ENCODE measurements at regions not wholly inside any gene's neighbourhood (a gene's known extent, or its start where the extent isn't known, plus 50 kb on each side); places are given as distances from the start of the nearest gene placed in this dataset.

- Histone ChIP-seq H3K27ac (no peak overlapping the region), H3K36me3 (replicated peaks in 1 of 2) (no peaks in the 10 kb centered on the region), H3K9me3 (replicated peaks in 1 of 3) (no peaks in the 10 kb centered on the region), H3K4me1 (replicated peaks in 1 of 2) (no peaks in the 10 kb centered on the region), H3K4me3 (no peak overlapping the region), H3K27me3 (no peaks in the 10 kb centered on the region)
- 53 to 93% (median 71%) methylated on average over 1 to 2 of the region's 2 CpGs for WGBS, 4 donors
- DNase-seq = no peak
- TF ChIP-seq CTCF (IDR thresholded peaks at IDR 0.05) = no peak
- no peak for TF ChIP-seq POLR2A (IDR thresholded peaks at IDR 0.05)
- intact Hi-C loops (cut with DNase I) = no loop called here
Measured at GRCh38 chr5:63794979-63795378, 167.3 kb downstream of the HTR1A start.

- intact Hi-C loops (cut with DNase I) = no loop called here
- no peak overlapping the region for H3K4me3 ChIP-seq
- no peak overlapping the region for H3K27ac ChIP-seq
- H3K27me3 ChIP-seq = no peaks in the 10 kb centered on the region
- TF ChIP-seq CTCF (IDR thresholded peaks at IDR 0.05) (no peak), POLR2A (IDR thresholded peaks at IDR 0.05) (no peak)
- H3K36me3 ChIP-seq (replicated peaks in 1 of 2) = no peaks in the 10 kb centered on the region
- no peaks in the 10 kb centered on the region for H3K9me3 ChIP-seq (replicated peaks in 1 of 3)
- H3K4me1 ChIP-seq (replicated peaks in 1 of 2) = no peaks in the 10 kb centered on the region
- no peak for DNase-seq
Measured at GRCh38 chr5:63794296-63794695, 167.9 kb downstream of the HTR1A start.

- WGBS, 4 donors = 93 to 100% (median 96%) methylated on average over 1 of the region's 1 CpG
Measured at GRCh38 chr5:63774939-63775338, 187.3 kb downstream of the HTR1A start.

GRCh38 chr5:63768221-63768620 is 194.0 kb downstream of the HTR1A start:
- Histone ChIP-seq H3K27me3 (no peaks in the 10 kb centered on the region), H3K36me3 (replicated peaks in 1 of 2) (no peaks in the 10 kb centered on the region), H3K4me3 (no peak overlapping the region), H3K4me1 (replicated peaks in 1 of 2) (no peaks in the 10 kb centered on the region), H3K9me3 (replicated peaks in 1 of 3) (no peaks in the 10 kb centered on the region), H3K27ac (no peak overlapping the region)
- WGBS, 4 donors = 54 to 69% (median 66%) methylated on average over 4 of the region's 4 CpGs
- intact Hi-C loops (cut with DNase I) = no loop called here
- no peak for DNase-seq
- TF ChIP-seq POLR2A (IDR thresholded peaks at IDR 0.05) (no peak), CTCF (IDR thresholded peaks at IDR 0.05) (no peak)

More at GRCh38 chr5:63774939-63775338, 187.3 kb downstream of the HTR1A start:
- TF ChIP-seq CTCF (IDR thresholded peaks at IDR 0.05) (no peak), POLR2A (IDR thresholded peaks at IDR 0.05) (no peak)
- DNase-seq = no peak
- Histone ChIP-seq H3K4me3 (no peak overlapping the region), H3K27me3 (no peaks in the 10 kb centered on the region), H3K27ac (no peak overlapping the region), H3K9me3 (replicated peaks in 1 of 3) (no peaks in the 10 kb centered on the region), H3K4me1 (replicated peaks in 1 of 2) (no peaks in the 10 kb centered on the region), H3K36me3 (replicated peaks in 1 of 2) (no peaks in the 10 kb centered on the region)
- intact Hi-C loops (cut with DNase I) = no loop called here
